IMR-90 (cell line): ENCODE measurements at regions not wholly inside any gene's neighbourhood (a gene's known extent, or its start where the extent isn't known, plus 50 kb on each side); places are given as distances from the start of the nearest gene placed in this dataset.

Experiments
- ATAC-seq: fragments of 200-7000 bp; cut with Tn5 transposase; 2 replicates; pipeline ENCODE4 v1.9.1; 2020; ENCODE audit warnings: low read depth, mild to moderate bottlenecking, moderate library complexity
- BruUV-seq: library from RNA; stranded (reverse); fragments of 400-500 nt; replicated peaks from 2 replicates; lab custom pipeline; 2021; lab: Mats Ljungman, UMichigan
- CTCF ChIA-PET: fragments of 300-600 bp; formaldehyde crosslinking; extraction: SDS; loops from one replicate; lab custom pipeline; 2021; ENCODE audit warnings: antibody characterized with exemption; lab: Yijun Ruan, JAX
- POLR2A ChIA-PET: fragments of 300-600 bp; sonication (Branson Sonifier 250); formaldehyde crosslinking; loops from one replicate; lab custom pipeline; 2022; ENCODE audit warnings: antibody characterized with exemption; ENCODE audit not compliant: unreplicated experiment; lab: Charles Lee
- DNase-seq: peaks from one replicate; pipeline ENCODE4 v3.0.0; 2013
- H2AFZ ChIP-seq: replicated peaks from 2 replicates; pipeline ENCODE3; 2013; ENCODE audit warnings: low read length, mild to moderate bottlenecking; ENCODE audit not compliant: poor library complexity
- H2AK5ac ChIP-seq: 2 replicates; pipeline ENCODE4 v1.6.1; 2013; ENCODE audit warnings: low read depth, low read length, inconsistent platforms
- H2AK9ac ChIP-seq: replicated peaks from 2 replicates; pipeline ENCODE3; 2013; ENCODE audit warnings: mild to moderate bottlenecking, low read depth, low read length, moderate library complexity; ENCODE audit not compliant: poor library complexity
- H2BK120ac ChIP-seq: 2 replicates; pipeline ENCODE4 v1.6.1; 2013; ENCODE audit warnings: low read depth, low read length, inconsistent platforms
- H2BK15ac ChIP-seq: 3 replicates; pipeline ENCODE4 v1.6.1; 2013; ENCODE audit warnings: low read depth, low read length, inconsistent platforms
- H2BK20ac ChIP-seq: 2 replicates; pipeline ENCODE4 v1.6.1; 2013; ENCODE audit warnings: low read depth, mild to moderate bottlenecking, inconsistent platforms, low read length, moderate library complexity
- H2BK5ac ChIP-seq: 2 replicates; pipeline ENCODE4 v1.6.1; 2013; ENCODE audit warnings: mild to moderate bottlenecking, low read depth, low read length, inconsistent platforms; ENCODE audit not compliant: poor library complexity, severe bottlenecking
- H3K14ac ChIP-seq: replicated peaks from 2 replicates; pipeline ENCODE4 v1.6.1; 2013; ENCODE audit warnings: low read depth, low read length, inconsistent platforms
- H3K18ac ChIP-seq: 2 replicates; pipeline ENCODE4 v1.6.1; 2013; ENCODE audit warnings: low read depth, low read length, control low read depth
- H3K23ac ChIP-seq: 2 replicates; pipeline ENCODE4 v1.6.1; 2013; ENCODE audit warnings: low read depth, low read length, inconsistent platforms
- H3K27ac ChIP-seq: 2 replicates; pipeline ENCODE4 v1.5.1; 2013; ENCODE audit warnings: mild to moderate bottlenecking, control low read depth, low read length; ENCODE audit not compliant: insufficient read depth
- H3K27me3 ChIP-seq: 2 replicates; pipeline ENCODE4 v1.6.1; 2013; ENCODE audit warnings: low read length; ENCODE audit not compliant: control insufficient read depth, insufficient read depth
- H3K36me3 ChIP-seq: 2 replicates; pipeline ENCODE4 v1.6.1; 2013; ENCODE audit warnings: low read length, mixed read lengths; ENCODE audit not compliant: control insufficient read depth, insufficient read depth
- H3K4ac ChIP-seq: 2 replicates; pipeline ENCODE4 v1.6.1; 2013; ENCODE audit warnings: low read depth, low read length, inconsistent platforms
- H3K4me1 ChIP-seq: 2 replicates; pipeline ENCODE4 v1.6.1; 2013; ENCODE audit warnings: low read length, mixed read lengths; ENCODE audit not compliant: control insufficient read depth, insufficient read depth
- H3K4me2 ChIP-seq: 2 replicates; pipeline ENCODE4 v1.6.1; 2013; ENCODE audit warnings: low read depth, mild to moderate bottlenecking, control low read depth, low read length, moderate library complexity
- H3K4me3 ChIP-seq: 2 replicates; pipeline ENCODE4 v1.5.1; 2013; ENCODE audit warnings: low read depth, mild to moderate bottlenecking, control low read depth, low read length, moderate library complexity; ENCODE audit not compliant: insufficient read depth
- H3K56ac ChIP-seq: 2 replicates; pipeline ENCODE4 v1.6.1; 2013; ENCODE audit warnings: low read length, inconsistent platforms; ENCODE audit not compliant: insufficient read depth; ENCODE audit errors: extremely low read depth
- H3K79me1 ChIP-seq, 2 experiments: 2 replicates each; pipeline ENCODE4 v1.6.1; 2013; ENCODE audit warnings: low read length in 2 of 2, inconsistent platforms in 1 of 2, low read depth in 1 of 2
- H3K9ac ChIP-seq: 2 replicates; pipeline ENCODE4 v1.6.1; 2013; ENCODE audit warnings: low read depth, low read length, control low read depth
- H3K9me1 ChIP-seq: 2 replicates; pipeline ENCODE4 v1.6.1; 2013; ENCODE audit warnings: low read length, inconsistent platforms; ENCODE audit not compliant: insufficient read depth
- H3K9me3 ChIP-seq: 2 replicates; pipeline ENCODE4 v1.6.1; 2013; ENCODE audit warnings: low read length; ENCODE audit not compliant: control insufficient read depth, insufficient read depth
- H4K20me1 ChIP-seq: 2 replicates; pipeline ENCODE4 v1.6.1; 2013; ENCODE audit warnings: low read length, inconsistent platforms; ENCODE audit not compliant: insufficient read depth
- H4K5ac ChIP-seq: 2 replicates; pipeline ENCODE4 v1.6.1; 2013; ENCODE audit warnings: mild to moderate bottlenecking, low read depth, low read length, control low read depth
- H4K8ac ChIP-seq, 2 experiments: 2 replicates each; pipeline ENCODE4 v1.6.1; 2013; ENCODE audit warnings: low read depth in 2 of 2, low read length in 2 of 2, control low read depth in 1 of 2, inconsistent platforms in 1 of 2
- H4K91ac ChIP-seq: 2 replicates; pipeline ENCODE4 v1.6.1; 2013; ENCODE audit warnings: low read depth, low read length, inconsistent platforms; ENCODE audit not compliant: insufficient read depth
- CEBPB ChIP-seq: IDR thresholded peaks from 2 replicates; pipeline ENCODE4 v1.6.1; 2012; ENCODE audit warnings: low read depth, low read length, improper control_type of control experiment
- CHD1 ChIP-seq: IDR thresholded peaks from 2 replicates; pipeline ENCODE4 v1.6.1; 2012; ENCODE audit warnings: low read depth, low read length, improper control_type of control experiment
- FOS ChIP-seq: fragments of 150-350 bp; IDR thresholded peaks from 2 replicates; pipeline ENCODE4 v1.6.1; 2016; ENCODE audit warnings: low read depth, low read length
- MAFK ChIP-seq: IDR thresholded peaks from 2 replicates; pipeline ENCODE4 v1.6.1; 2012; ENCODE audit warnings: low read depth, low read length, improper control_type of control experiment
- MAZ ChIP-seq: IDR thresholded peaks from 2 replicates; pipeline ENCODE4 v1.6.1; 2012; ENCODE audit warnings: low read depth, mild to moderate bottlenecking, low read length, improper control_type of control experiment, moderate library complexity, borderline replicate concordance
- MXI1 ChIP-seq: IDR thresholded peaks from 2 replicates; pipeline ENCODE4 v1.6.1; 2012; ENCODE audit warnings: low read depth, mild to moderate bottlenecking, low read length, moderate library complexity, borderline replicate concordance
- NFE2L2 ChIP-seq: fragments of 150-350 bp; IDR thresholded peaks from 2 replicates; pipeline ENCODE4 v1.6.1; 2016; ENCODE audit warnings: low read depth, mild to moderate bottlenecking, low read length
- POLR2A ChIP-seq: IDR thresholded peaks from 2 replicates; pipeline ENCODE4 v1.6.1; 2012; ENCODE audit warnings: mild to moderate bottlenecking, low read depth, low read length
- RAD21 ChIP-seq: IDR thresholded peaks from 2 replicates; pipeline ENCODE4 v1.6.1; 2012; ENCODE audit warnings: low read length, improper control_type of control experiment
- RCOR1 ChIP-seq: IDR thresholded peaks from 2 replicates; pipeline ENCODE4 v1.6.1; 2012; ENCODE audit warnings: mild to moderate bottlenecking, low read length, improper control_type of control experiment; ENCODE audit not compliant: insufficient replicate concordance
- RFX5 ChIP-seq: IDR thresholded peaks from 2 replicates; pipeline ENCODE4 v1.8.0; 2012; ENCODE audit warnings: low read depth, mild to moderate bottlenecking, low read length, moderate library complexity
- SMC3 ChIP-seq: fragments of 150-350 bp; IDR thresholded peaks from 2 replicates; pipeline ENCODE4 v1.6.1; 2016; ENCODE audit warnings: low read depth, mild to moderate bottlenecking, antibody characterized with exemption, low read length, moderate library complexity
- USF2 ChIP-seq: fragments of 150-350 bp; IDR thresholded peaks from 2 replicates; pipeline ENCODE4 v1.6.1; 2017; ENCODE audit warnings: mild to moderate bottlenecking, antibody characterized with exemption, low read length, low read depth
- WGBS, 2 experiments: methylation state at CpG; one replicate each; pipeline versions ENCODE4 v1.1.5 to v1.1.7; 2013; ENCODE audit warnings: missing lambda C conversion rate in 2 of 2; ENCODE audit not compliant: insufficient read length in 1 of 2; ENCODE audit errors: extremely low coverage in 2 of 2; 5-methylcytosine and 5-hydroxymethylcytosine counted together
- dilution Hi-C: fragments of 300-500 bp; cut with HindIII; formaldehyde crosslinking; loops from one replicate; pipeline ENCODE4 v1.14.3; 2018; ENCODE audit warnings: low sequenced_read_pairs; ENCODE audit not compliant: unreplicated experiment
- in situ Hi-C: fragments of 300-500 bp; cut with MboI; formaldehyde crosslinking; loops from 3 replicates; pipeline ENCODE4 v1.14.3; 2019; ENCODE audit warnings: low sequenced_read_pairs, inconsistent platforms, mixed read lengths
- intact Hi-C: fragments of 100-400 bp; cut with micrococcal nuclease; formaldehyde crosslinking; loops from 2 replicates; pipeline ENCODE4 v1.10.0; 2022

GRCh38 chr2:43161650-43162510 lies 64.5 kb downstream of the ZFP36L2 start (continued):
- TF ChIP-seq RAD21, result no peak

GRCh38 chr2:43160778-43161177 lies 65.6 kb downstream of the ZFP36L2 start:
- TF ChIP-seq RCOR1 (no peak), USF2 (no peak), CEBPB (no peak), FOS (no peak), RFX5 (no peak), SMC3 (no peak), RAD21 (no peak), MXI1 (no peak), POLR2A (no peak), MAFK (no peak), MAZ (no peak), CHD1 (no peak), NFE2L2 (no peak)
- no peak overlapping the region for H3K9ac ChIP-seq
- dilution Hi-C loops, result no loop called here
- H2BK5ac ChIP-seq, result no peak overlapping the region
- H4K20me1 ChIP-seq, result no peaks in the 10 kb centered on the region
- H2BK15ac ChIP-seq, result no peak overlapping the region; the same call in 2 of the 3 replicates
- no peak for ATAC-seq
- POLR2A ChIA-PET, result no interaction called here
- 0 out of 2 replicates have a peak overlapping the region, but pooled peaks have one; percentile 10 for H2BK20ac ChIP-seq
- peaks cover 18% of the 10 kb centered on the region for H3K4me1 ChIP-seq
- H2AFZ ChIP-seq, result no peak overlapping the region
- H3K27me3 ChIP-seq, result no peaks in the 10 kb centered on the region
- no peak overlapping the region for H3K4ac ChIP-seq
- WGBS, 2 experiments, result 87% methylated on average over 3 of the region's 5 CpGs; no CpG with 5 or more reads in 1 of the 2 experiments
- H3K27ac ChIP-seq, result no peak overlapping the region
- no peak overlapping the region for H4K5ac ChIP-seq
- CTCF ChIA-PET, result no interaction called here
- no peak overlapping the region for H3K4me2 ChIP-seq
- DNase-seq, result no peak
- no peak overlapping the region for H3K4me3 ChIP-seq
- no TSS peak for BruUV-seq
- no peak overlapping the region for H3K56ac ChIP-seq
- H4K8ac ChIP-seq, result no peak overlapping the region
- no peak overlapping the region for H3K14ac ChIP-seq
- in situ Hi-C loops, result no loop called here
- H3K79me1 ChIP-seq, result no peaks in the 10 kb centered on the region
- H3K9me3 ChIP-seq, result no peaks in the 10 kb centered on the region
- 0 out of 2 replicates have a peak, but pooled peaks cover 12% of the 10 kb centered on the region for H3K9me1 ChIP-seq
- H2AK5ac ChIP-seq, result 0 out of 2 replicates have a peak overlapping the region, but pooled peaks have one; percentile 35
- no peak overlapping the region for H3K23ac ChIP-seq
- no peaks in the 10 kb centered on the region for H3K36me3 ChIP-seq
- no peak overlapping the region for H3K18ac ChIP-seq
- intact Hi-C loops, result no loop called here
- peak overlapping the region; percentile 32; the same call in 1 of the 2 replicates for H4K91ac ChIP-seq
- no peak overlapping the region for H2BK120ac ChIP-seq
- H2AK9ac ChIP-seq, result peak overlapping the region; percentile 24
